MM.1S (cell line): ENCODE measurements at regions not wholly inside any gene's neighbourhood (a gene's known extent, or its start where the extent isn't known, plus 50 kb on each side); places are given as distances from the start of the nearest gene placed in this dataset.

Source experiments
- DNase-seq: peaks from one replicate; pipeline ENCODE4 v3.0.0-alpha.2; 2015
- H2AFZ ChIP-seq: fragments of 300-600 bp; sonication (generic); 2 replicates; pipeline ENCODE4 v1.6.0; 2016; ENCODE audit warnings: antibody characterized with exemption, low read length
- H3F3A ChIP-seq: fragments of 300-600 bp; sonication (generic); 2 replicates; pipeline ENCODE4 v1.6.1; 2016; ENCODE audit warnings: mild to moderate bottlenecking, antibody characterized with exemption, low read length, moderate library complexity, mixed read lengths; ENCODE audit not compliant: insufficient read depth
- H3K27ac ChIP-seq: fragments of 300-600 bp; sonication (generic); 2 replicates; pipeline ENCODE4 v1.5.1; 2016; ENCODE audit warnings: mild to moderate bottlenecking, low read length
- H3K27me3 ChIP-seq: fragments of 300-600 bp; sonication (generic); replicated peaks from 2 replicates; pipeline ENCODE4 v1.6.0; 2016; ENCODE audit warnings: low read length; ENCODE audit not compliant: insufficient read depth
- H3K36me3 ChIP-seq: fragments of 300-600 bp; sonication (generic); replicated peaks from 2 replicates; pipeline ENCODE4 v1.6.1; 2016; ENCODE audit warnings: mild to moderate bottlenecking, low read length, mixed read lengths; ENCODE audit not compliant: insufficient read depth
- H3K4me1 ChIP-seq: fragments of 300-600 bp; sonication (generic); 2 replicates; pipeline ENCODE4 v1.6.1; 2016; ENCODE audit warnings: low read length, mixed read lengths
- H3K4me2 ChIP-seq: fragments of 300-600 bp; sonication (generic); 2 replicates; pipeline ENCODE4 v1.6.0; 2016; ENCODE audit warnings: low read depth, low read length
- H3K4me3 ChIP-seq: fragments of 300-600 bp; sonication (generic); 2 replicates; pipeline ENCODE4 v1.5.1; 2016; ENCODE audit warnings: low read length, mixed read lengths
- H3K79me2 ChIP-seq: fragments of 300-600 bp; sonication (generic); 2 replicates; pipeline ENCODE4 v1.6.1; 2016; ENCODE audit warnings: mixed run types, low read length, mixed read lengths
- H3K9ac ChIP-seq: fragments of 300-600 bp; sonication (generic); 2 replicates; pipeline ENCODE4 v1.6.1; 2016; ENCODE audit warnings: low read length, mixed read lengths
- H3K9me2 ChIP-seq: fragments of 300-600 bp; sonication (generic); replicated peaks from 2 replicates; pipeline ENCODE4 v1.6.1; 2016; ENCODE audit warnings: mild to moderate bottlenecking, low read length, mixed read lengths; ENCODE audit not compliant: insufficient read depth
- H3K9me3 ChIP-seq: fragments of 300-600 bp; sonication (generic); replicated peaks from 2 replicates; pipeline ENCODE4 v1.6.1; 2016; ENCODE audit warnings: mild to moderate bottlenecking, low read length, mixed read lengths; ENCODE audit not compliant: insufficient read depth
- H4K20me1 ChIP-seq: fragments of 300-600 bp; sonication (generic); 2 replicates; pipeline ENCODE4 v1.6.1; 2016; ENCODE audit warnings: mild to moderate bottlenecking, low read length, moderate library complexity, mixed read lengths; ENCODE audit not compliant: insufficient read depth
- EZH2 ChIP-seq: fragments of 300-600 bp; sonication (generic); optimal IDR thresholded peaks from 2 replicates; pipeline ENCODE3; 2017; ENCODE audit warnings: low read depth, mild to moderate bottlenecking, antibody characterized with exemption, low read length, mixed read lengths
- EZH2phosphoT487 ChIP-seq: fragments of 300-600 bp; sonication (generic); IDR thresholded peaks from 2 replicates; pipeline ENCODE4 v1.6.1; 2018; ENCODE audit warnings: antibody characterized with exemption, low read length
- TF ChIP-seq, protein P1 (sequence below): fragments of 300-600 bp; sonication (generic); IDR thresholded peaks from 2 replicates; pipeline ENCODE4 v1.5.1; 2016; ENCODE audit warnings: antibody characterized with exemption, low read length, mixed read lengths

DNA sequence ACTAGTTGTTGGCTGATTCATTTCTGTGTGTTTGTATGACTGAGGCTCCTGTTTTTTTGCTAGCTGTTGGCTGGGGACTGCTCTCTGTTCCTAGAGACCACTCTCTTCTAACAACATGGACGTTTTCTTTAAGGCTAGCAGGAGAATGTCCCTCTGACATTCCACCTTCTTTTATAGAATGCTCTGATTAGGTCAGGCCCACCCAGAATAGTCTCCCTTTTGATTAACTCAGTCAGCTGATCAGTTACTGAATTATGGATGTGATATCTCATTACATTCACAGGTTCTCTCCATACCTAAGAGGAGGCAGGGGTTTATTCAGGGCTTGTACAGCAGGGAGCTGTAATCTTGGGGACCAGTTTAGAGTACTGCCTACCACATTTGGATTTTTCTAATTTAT, 175.6 kb upstream of the RHOBTB1 start:
- H3K9ac ChIP-seq, result no peak overlapping the region
- H3K4me3 ChIP-seq, result no peak overlapping the region
- H3K4me1 ChIP-seq, result peaks cover 11% of the 10 kb centered on the region
- no peak for DNase-seq
- H3K9me2 ChIP-seq, result no peaks in the 10 kb centered on the region
- no peaks in the 10 kb centered on the region for H4K20me1 ChIP-seq
- no peaks in the 10 kb centered on the region for H3K27me3 ChIP-seq
- TF ChIP-seq EZH2 (no peak), EZH2phosphoT487 (no peak)
- TF ChIP-seq, protein P1, sequence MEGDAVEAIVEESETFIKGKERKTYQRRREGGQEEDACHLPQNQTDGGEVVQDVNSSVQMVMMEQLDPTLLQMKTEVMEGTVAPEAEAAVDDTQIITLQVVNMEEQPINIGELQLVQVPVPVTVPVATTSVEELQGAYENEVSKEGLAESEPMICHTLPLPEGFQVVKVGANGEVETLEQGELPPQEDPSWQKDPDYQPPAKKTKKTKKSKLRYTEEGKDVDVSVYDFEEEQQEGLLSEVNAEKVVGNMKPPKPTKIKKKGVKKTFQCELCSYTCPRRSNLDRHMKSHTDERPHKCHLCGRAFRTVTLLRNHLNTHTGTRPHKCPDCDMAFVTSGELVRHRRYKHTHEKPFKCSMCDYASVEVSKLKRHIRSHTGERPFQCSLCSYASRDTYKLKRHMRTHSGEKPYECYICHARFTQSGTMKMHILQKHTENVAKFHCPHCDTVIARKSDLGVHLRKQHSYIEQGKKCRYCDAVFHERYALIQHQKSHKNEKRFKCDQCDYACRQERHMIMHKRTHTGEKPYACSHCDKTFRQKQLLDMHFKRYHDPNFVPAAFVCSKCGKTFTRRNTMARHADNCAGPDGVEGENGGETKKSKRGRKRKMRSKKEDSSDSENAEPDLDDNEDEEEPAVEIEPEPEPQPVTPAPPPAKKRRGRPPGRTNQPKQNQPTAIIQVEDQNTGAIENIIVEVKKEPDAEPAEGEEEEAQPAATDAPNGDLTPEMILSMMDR, result no peak
- no peak overlapping the region for H2AFZ ChIP-seq
- peaks cover 7% of the 10 kb centered on the region for H3F3A ChIP-seq
- no peak overlapping the region for H3K4me2 ChIP-seq
- no peak overlapping the region for H3K27ac ChIP-seq
- no peaks in the 10 kb centered on the region for H3K36me3 ChIP-seq
- H3K79me2 ChIP-seq, result no peaks in the 10 kb centered on the region
- no peaks in the 10 kb centered on the region for H3K9me3 ChIP-seq

DNA sequence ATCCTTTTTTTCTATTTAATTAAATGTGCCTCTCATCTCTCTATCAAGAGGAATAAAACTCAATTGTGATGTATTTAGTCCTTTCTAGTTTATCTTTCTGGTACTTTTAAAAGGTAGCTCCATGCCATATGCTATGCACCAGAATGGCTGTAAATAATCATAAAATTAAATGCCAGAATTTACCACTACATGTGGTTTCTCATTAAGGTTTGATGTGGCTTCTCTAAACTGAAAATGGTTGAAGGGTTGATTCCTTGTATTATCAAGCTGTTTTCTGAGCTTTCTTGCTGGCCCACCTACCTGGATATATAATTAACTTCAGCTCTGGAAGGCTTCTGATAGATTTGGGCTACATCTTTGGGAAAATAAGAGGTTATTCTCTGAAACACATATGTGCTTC, 171.9 kb upstream of the RHOBTB1 start:
- no peak for DNase-seq
- H3K9me3 ChIP-seq, result no peaks in the 10 kb centered on the region
- no peaks in the 10 kb centered on the region for H3K27me3 ChIP-seq
- TF ChIP-seq EZH2 (no peak), EZH2phosphoT487 (no peak)
- TF ChIP-seq, protein P1, result no peak
- no peaks in the 10 kb centered on the region for H4K20me1 ChIP-seq
- no peak overlapping the region for H3K9ac ChIP-seq
- no peaks in the 10 kb centered on the region for H3K9me2 ChIP-seq
- H3K36me3 ChIP-seq, result no peaks in the 10 kb centered on the region
- H3F3A ChIP-seq, result peaks cover under 1% of the 10 kb centered on the region; the same call in 1 of the 2 replicates
- H3K79me2 ChIP-seq, result no peaks in the 10 kb centered on the region
- H3K4me3 ChIP-seq, result no peak overlapping the region
- H3K4me1 ChIP-seq, result peaks cover under 1% of the 10 kb centered on the region; the same call in 1 of the 2 replicates
- H2AFZ ChIP-seq, result no peak overlapping the region
- no peak overlapping the region for H3K4me2 ChIP-seq
- H3K27ac ChIP-seq, result no peak overlapping the region

DNA sequence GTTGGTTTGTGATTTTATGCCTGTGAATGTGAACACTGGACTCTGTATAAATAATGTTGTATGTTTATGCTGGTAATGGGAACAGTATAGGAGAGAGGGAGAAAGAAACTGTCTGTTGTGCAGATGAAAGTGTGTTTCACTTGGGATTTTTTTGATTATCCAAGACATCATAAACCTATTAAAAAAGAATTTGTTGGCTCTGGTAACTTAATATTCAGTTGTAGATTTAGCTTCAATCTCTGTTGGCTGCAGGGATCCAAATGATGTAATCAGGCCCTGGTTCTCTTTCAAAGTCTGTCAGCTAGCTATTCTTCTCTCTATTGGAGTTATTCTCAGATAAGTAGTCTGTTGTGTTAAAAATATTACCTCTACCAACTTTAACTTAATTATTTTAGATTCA, 168.8 kb upstream of the RHOBTB1 start:
- no peak overlapping the region for H3K4me3 ChIP-seq
- H3K9me2 ChIP-seq, result no peaks in the 10 kb centered on the region
- H3F3A ChIP-seq, result no peaks in the 10 kb centered on the region
- no peaks in the 10 kb centered on the region for H3K36me3 ChIP-seq
- H3K9me3 ChIP-seq, result no peaks in the 10 kb centered on the region
- no peaks in the 10 kb centered on the region for H3K4me1 ChIP-seq
- no peak overlapping the region for H2AFZ ChIP-seq
- no peaks in the 10 kb centered on the region for H4K20me1 ChIP-seq
- no peak overlapping the region for H3K27ac ChIP-seq
- H3K79me2 ChIP-seq, result no peaks in the 10 kb centered on the region
- H3K27me3 ChIP-seq, result no peaks in the 10 kb centered on the region
- DNase-seq, result no peak
- TF ChIP-seq EZH2, result no peak
- no peak for TF ChIP-seq EZH2phosphoT487
- H3K4me2 ChIP-seq, result no peak overlapping the region
- H3K9ac ChIP-seq, result no peak overlapping the region

- no peaks in the 10 kb centered on the region for H3K9me2 ChIP-seq
- H4K20me1 ChIP-seq, result no peaks in the 10 kb centered on the region
- H3K79me2 ChIP-seq, result no peaks in the 10 kb centered on the region
- no peak overlapping the region for H3K4me3 ChIP-seq
- no peak for DNase-seq
- no peak overlapping the region for H3K27ac ChIP-seq
- no peak overlapping the region for H3K4me2 ChIP-seq
- H3K27me3 ChIP-seq, result no peaks in the 10 kb centered on the region
- no peaks in the 10 kb centered on the region for H3K36me3 ChIP-seq
- H3K9me3 ChIP-seq, result no peaks in the 10 kb centered on the region
- no peak overlapping the region for H2AFZ ChIP-seq
- H3F3A ChIP-seq, result no peaks in the 10 kb centered on the region
- H3K9ac ChIP-seq, result no peak overlapping the region
- no peaks in the 10 kb centered on the region for H3K4me1 ChIP-seq
- TF ChIP-seq, protein P1, result no peak
- TF ChIP-seq EZH2, result no peak
- TF ChIP-seq EZH2phosphoT487, result no peak
These were observed 167.0 kb upstream of the RHOBTB1 start for GRCh38 chr10:61110936-61111335.
